Daoy (cell line): ENCODE measurements at regions not wholly inside any gene's neighbourhood (a gene's known extent, or its start where the extent isn't known, plus 50 kb on each side); places are given as distances from the start of the nearest gene placed in this dataset.

Experiments
- DNase-seq: peaks from one replicate; pipeline ENCODE4 v3.0.0-alpha.2; 2015; ENCODE audit warnings: low read depth

- no peak for DNase-seq
These were observed 114.4 kb upstream of the COPS8 start for GRCh38 chr2:236971131-236971821.

DNA sequence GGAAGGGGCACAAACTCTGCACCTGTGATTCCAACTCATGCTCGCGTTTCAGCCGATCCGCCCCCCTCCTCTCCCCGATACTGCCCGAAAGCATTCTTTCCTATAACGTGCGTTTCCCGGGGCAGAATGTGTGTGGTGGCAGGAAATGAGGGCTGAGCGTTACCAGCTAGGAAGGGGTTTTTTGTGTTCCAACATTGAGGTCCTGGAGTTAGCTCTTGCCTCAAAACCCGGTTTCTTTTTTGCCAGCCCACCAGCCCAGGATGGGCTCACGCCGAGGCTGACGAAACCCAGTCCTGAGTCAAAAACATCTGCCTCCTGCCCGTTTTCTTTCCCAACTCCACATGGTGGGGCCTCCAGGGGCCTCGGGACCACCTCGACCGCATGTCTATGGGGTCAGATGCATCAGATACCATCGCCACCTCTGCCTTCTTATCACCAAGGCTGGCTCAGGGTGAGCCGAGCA is 113.7 kb upstream of the COPS8 start:
- DNase-seq: no peak

DNA sequence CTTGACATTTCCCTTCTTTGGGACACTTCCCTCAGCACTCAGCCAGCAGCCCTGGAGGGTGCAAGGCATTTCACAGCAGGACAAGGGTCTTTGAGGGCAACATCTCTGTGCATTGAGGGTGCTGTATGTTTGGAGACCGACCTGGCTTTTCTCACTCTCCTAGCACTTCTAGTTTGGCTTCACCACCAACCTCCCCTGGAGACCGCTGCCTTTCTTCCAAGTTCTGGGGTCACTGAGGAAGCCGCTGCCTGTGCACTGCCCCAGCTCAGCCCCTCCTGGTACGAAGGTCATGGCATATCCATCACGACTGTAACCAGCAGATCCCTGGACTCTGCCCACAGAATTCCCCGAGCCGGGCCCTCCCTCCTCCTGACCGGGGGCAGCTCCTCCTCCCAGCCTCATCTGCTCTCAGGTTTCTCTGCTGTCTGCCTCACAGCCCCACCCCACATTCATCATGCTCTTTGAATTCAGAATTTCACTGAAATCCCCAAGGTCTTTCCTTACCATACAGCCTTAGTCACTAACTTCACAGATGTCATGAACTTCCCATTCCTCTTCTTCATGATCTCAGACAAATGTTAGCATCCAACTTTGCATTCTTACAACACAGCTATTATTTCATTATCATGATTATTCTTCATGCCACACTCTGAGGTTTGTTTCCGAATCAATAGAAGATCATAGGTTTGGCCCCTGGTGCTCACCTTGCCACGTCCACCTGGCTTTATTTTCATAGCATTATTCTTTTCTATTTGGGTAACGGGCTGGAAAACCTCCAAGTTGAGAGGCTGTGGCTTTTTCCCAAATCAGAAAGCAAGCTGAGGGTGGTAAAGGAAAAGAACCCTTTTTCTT is 113.0 kb upstream of the COPS8 start:
- peak; percentile 71 for DNase-seq

DNA sequence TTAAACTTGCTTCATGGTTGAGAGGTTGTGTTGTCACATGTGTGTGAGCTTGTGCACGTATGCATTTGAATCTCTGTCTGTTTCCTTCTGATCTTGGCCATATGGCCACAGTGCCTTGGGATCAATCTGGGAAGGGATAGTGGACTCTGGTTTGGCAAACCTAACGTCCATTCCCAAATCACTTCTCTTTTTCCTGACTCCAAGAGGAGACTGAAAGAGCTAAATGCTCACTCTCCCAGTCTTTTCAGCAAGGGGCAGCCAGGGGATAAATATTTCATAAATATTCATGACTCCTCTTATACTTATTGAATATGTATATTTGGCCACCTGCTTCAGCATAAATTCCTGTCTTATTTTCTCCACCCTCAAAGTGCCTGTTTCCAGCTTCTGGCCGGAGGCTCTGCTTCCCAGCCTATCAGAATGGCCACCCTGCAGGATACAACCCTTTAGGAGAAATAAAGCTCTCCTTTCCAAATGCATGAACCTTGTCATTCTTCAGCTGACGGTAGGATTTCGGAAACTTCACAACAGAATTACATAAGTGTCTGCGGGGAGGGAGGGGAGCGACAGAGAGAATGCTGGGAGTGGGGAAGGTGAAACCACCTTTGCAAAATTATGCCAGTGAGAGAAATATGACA is 112.2 kb upstream of the COPS8 start:
- DNase-seq: no peak

GRCh38 chr2:236974148-236974547 is 111.5 kb upstream of the COPS8 start:
- no peak for DNase-seq

DNA sequence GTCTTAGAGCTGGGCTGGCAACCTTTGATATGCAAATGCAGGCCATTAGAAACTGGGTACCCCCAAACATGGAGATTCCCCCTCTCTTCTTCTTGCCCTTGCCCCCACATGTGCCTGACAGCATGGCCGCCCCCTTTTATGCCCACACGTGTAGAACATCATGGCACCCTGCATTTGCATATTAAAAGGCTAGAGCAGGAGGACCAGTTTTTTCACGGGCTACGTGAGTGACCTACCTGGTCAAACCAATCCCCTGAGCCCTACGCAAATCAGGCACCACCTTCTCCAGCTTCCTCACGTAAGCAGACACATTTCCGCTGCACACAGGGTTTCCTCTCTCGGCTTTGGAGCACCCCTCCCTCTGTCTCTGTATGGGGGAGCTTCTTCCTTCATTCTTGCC is 110.9 kb upstream of the COPS8 start:
- no peak for DNase-seq

- no peak for DNase-seq
These were observed 109.9 kb upstream of the COPS8 start for GRCh38 chr2:236975766-236976165.

DNA sequence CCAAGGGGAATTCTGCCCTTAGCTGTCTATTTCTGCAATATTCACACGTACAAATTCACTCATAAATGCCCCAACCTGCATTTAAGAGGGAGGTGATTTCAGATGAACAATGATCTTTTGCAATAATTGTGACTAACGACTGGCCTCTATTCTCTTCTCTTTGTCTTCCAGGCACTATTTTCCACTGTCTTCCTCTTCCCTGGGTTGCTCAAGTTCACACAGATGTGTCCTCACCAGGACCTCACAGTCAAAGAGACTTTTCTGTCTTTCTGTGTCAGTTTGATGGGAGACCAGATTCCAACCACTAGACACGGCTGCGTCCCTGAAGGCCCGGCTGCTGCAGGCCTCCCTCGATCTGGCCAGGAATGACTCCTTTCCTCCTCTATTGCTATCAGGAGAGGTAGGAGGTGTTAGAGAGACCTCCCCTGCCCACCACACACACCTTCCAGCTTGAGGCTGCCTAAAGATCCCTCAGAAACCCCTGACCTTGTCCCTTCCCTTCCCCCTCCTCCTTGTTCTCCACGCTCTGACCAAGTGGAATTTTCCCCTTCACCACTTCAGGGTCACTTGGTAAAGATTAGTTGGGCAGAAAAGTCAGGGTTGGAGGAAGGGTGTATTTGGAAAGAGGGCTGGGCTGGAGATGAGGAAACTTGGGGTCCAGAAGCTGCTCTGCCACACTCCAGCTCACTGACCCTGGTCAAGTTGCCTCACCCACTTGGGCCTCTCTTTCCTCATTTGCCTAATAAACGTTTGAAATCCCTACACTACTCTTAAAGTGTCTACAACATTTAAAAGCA is 109.2 kb upstream of the COPS8 start:
- DNase-seq: no peak

GRCh38 chr2:236977063-236977851 is 108.4 kb upstream of the COPS8 start:
- DNase-seq: no peak

DNA sequence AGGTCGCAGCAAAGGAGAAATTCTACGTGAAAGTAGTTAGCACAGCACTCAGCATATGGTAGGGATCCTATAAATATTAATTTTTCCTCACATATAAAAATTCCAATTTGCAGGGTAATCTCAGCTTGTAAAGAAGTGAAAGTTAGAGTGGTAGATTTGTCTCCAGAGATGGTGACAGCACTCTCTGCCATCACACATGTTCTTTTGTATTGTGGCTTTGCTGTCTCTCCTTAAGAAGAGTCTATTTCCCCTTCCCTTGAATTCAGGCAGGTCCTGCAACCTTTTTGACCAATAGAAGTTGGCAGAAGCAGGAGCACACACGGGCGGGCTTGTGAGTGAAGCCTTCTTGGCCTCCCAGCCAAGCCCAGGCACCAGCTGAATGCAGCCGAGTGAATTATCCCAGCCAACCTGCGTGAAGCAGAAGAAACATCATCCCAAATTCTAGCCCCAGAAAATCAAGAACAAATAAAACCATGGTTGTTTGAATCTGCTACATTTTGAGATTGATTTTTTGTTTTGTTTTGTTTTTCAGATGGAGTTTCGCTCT is 107.8 kb upstream of the COPS8 start:
- DNase-seq: no peak

DNA sequence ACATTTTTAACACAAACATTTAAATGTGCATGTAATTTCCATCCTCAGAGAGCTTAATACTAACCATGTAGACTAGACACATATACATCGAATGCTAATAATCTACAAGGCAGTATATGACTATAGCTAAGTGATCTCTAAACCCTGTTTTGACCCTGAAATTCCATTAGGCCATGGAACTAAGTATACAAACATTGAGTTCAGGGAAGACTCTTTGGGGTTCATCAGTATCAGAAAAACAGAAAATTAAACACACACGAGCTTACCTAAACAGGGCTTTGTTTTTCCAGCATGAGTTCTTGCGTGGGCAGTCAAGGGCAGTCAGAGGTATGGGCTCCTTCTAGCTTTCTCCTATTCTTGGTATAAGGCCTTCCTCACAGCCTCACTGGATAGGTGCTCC is 106.0 kb upstream of the COPS8 start:
- DNase-seq: no peak

- DNase-seq: no peak
These were observed 104.7 kb upstream of the COPS8 start for GRCh38 chr2:236980961-236981360.

DNA sequence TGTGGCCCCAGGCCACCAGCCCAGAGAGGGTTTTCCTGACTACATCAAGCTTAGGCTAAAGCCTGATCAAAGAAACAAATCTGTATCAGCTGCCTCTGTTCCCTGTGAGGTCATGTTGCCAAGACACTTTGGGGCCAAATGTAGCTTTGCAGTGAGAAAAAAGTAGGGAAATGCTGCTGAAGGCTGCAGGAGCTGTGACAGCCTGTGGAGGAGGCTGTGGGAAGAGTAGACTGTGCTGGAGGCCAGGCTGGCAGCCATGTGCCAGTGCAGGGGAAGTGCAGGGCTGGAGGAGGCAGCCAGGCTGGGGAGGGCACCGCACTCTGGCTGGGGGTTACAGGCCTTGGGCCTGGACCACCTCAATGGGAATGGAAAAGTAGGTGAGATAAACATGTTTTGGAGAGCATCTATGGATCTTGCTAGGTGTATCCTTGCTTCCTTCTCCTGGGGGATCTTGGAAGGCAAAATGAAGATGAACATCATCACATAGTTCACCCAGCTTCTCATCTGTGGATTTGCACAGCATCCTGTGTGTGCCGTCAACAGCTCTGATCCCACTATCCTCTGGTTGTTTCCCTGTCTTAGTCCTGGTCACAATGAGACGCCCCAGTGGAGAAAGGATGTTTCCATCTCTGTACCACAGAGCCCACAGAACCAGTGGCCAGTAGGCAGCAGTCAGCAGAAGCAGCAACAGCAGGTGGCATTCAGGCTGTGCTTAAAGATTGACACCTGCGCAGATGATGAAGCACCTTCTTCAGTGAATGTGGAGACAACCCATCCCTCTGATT is 103.8 kb upstream of the COPS8 start:
- no peak for DNase-seq

DNA sequence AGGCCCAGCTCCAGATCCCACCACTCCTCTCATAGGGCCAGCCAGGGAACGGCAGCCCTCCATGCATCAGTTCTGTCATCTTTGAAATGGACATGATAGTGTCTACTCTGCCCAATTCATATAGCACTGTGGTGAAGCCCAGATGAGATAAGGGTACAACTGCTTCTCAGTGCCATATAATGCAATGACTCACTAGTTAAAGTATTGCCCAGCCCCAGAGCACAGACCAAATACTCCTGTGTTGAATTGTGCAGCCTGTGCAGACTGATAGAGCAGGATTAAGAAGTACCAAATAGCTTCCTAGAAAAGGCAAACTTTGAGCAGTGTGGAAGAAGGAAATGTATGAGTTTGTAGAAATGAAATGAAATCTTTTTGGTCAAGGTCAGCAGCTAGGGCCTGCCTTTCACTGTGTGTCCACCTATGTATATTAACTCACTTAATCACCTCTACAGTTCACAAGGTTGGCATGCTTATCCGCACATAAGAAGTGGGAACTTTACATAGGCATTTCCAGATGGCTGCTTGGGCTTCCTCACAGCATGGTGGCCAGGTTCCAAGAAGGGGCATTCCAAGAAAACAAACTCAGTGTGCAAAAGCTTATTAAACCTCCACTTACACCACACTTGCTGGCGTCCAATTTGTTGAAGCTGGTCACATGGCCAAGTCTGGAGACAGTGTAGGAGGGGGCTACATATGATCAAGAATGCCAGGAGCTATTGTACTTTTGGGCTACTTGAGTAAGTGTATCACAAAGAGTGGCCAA is 102.8 kb upstream of the COPS8 start:
- DNase-seq: no peak

DNA sequence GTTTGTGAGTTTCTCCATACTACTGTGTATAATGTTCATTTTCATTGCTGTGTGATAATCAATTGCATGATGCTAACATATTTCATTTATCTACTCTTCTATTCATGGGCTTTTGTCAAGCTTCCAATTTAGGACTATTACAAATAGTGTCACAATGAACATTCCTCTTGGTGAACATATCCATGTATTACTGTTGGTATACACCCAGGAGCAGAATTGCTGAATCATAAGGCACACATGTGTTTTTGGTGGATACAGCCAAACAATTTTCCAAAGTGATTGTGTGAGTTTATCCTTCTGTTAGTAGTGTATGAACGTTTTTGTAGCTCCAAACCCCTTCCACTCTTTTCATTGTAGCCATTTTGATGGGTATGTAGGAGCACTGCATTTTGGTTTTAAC is 101.6 kb upstream of the COPS8 start:
- DNase-seq: no peak

DNA sequence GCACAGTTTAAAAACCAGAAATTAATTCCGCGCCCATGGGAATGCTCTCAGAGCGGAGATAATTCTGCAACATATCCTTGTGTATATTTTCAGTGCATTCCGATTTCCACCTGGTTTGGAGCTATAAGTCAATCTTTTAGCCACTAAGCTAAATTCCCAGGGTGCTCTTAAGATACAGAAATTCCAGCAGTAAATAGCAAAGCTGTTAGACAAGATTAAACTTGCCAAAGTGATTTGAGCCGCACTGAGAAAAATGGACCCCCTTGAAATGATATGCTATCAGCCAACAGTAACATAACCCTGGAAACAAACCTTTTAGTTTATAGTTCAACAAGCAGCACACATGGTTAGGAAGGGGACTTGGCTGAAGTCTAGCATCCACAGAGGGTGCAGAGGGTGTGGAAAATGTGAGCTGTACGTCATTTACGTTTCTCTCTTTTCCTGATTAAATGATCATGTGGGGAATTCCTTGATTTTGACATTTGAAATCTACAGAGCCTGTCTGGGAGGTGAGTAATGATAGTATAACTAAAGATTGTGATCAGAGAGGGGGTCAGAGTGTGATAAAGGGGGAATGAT is 99.8 kb upstream of the COPS8 start:
- no peak for DNase-seq

- no peak for DNase-seq
These were observed 99.0 kb upstream of the COPS8 start for GRCh38 chr2:236986524-236987330.

GRCh38 chr2:236988216-236988615 is 97.5 kb upstream of the COPS8 start:
- DNase-seq: no peak
